HK-2 (cell line): ENCODE measurements at regions not wholly inside any gene's neighbourhood (a gene's known extent, or its start where the extent isn't known, plus 50 kb on each side); places are given as distances from the start of the nearest gene placed in this dataset.

ENCODE experiments used
- DNase-seq: peaks from one replicate; pipeline ENCODE4 v3.0.0-alpha.2; 2018; ENCODE audit not compliant: unreplicated experiment

DNA sequence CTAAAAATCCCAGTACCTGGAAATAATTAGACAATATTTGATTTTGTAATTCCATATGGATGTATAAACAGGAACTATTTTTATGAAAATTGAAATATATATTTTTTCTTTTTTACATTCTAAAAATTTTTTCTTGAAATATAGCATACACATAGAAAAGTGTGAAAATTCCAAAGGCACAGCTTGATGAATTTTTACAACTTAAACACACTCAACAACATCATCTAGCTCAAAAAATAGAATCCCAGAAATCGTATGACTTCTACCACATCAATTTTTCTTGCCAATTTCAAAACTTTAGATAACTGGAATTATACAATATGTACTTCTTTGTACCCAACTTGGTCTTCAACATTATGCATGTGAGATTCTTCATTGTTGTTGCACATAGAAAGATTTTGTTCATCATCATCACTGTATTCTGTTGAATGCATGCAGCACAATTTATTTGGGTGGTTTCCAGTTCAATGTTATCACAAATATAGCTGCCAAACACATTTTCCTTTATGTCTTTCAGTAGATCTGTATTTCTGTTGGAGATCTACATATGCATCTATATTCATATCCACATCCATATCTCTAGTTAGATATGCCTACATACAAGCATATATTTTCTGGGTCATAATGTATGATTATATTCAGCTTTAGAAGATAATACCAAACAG is 340.7 kb upstream of the SLIT2 start:
- DNase-seq = no peak

DNA sequence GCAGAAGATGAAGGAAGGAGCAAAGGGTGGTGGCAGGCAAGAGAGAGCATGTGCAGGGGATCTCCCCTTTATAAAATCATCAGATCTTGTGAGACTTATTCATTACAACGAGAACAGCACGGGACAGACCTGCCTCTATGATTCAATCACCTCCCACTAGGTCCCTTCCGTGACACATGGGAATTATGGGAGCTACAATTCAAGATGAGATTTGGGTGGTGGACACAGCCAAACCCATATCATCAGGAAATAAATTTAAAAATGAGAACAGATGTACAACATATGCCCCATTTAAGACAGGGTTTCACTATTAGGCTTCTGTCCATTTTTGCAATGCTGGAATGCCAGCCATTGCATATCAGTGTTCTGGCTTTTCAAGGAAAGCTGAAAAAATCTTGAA is 346.7 kb upstream of the SLIT2 start:
- DNase-seq = no peak

DNA sequence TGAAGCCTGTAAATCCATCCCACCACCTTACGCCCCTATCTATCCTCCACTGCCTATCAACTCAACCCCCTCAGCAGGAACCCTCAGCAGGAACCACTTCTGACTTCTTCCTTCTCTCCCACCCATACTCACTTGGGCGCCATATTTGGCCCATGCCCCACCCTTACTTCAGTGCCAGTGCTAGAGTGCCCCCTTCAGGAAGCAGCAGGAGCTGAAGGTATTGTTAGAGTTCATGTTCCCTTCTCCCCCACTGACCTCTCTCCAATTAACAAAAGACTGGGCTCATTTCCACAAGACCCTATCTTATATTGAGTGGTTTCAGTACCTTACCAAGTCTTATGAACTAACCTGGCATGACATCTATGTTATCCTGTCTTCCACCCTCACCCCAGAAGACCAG is 363.1 kb upstream of the SLIT2 start:
- DNase-seq = no peak

- DNase-seq = no peak
Observed at GRCh38 chr4:19883841-19884240, 367.9 kb upstream of the SLIT2 start.

DNA sequence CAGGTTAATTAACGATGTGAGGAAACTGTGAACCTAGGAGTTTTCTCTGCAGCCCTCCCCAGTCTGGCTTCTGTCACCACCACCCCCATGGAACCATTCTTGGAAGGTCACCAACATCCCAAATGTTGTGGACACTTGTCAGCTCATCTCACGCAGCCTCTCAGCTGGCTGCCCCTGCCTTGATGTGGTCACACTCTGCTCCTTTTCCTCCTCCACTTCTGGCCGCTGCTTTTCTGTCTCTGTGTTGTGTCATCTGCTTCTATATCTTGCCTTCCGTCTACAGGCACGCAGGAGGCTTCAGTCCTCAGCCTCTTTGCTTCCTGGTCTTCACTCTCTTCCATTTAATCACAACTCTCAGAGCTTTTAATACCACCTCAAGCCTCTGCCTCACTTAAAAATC is 371.5 kb upstream of the SLIT2 start:
- DNase-seq = no peak

DNA sequence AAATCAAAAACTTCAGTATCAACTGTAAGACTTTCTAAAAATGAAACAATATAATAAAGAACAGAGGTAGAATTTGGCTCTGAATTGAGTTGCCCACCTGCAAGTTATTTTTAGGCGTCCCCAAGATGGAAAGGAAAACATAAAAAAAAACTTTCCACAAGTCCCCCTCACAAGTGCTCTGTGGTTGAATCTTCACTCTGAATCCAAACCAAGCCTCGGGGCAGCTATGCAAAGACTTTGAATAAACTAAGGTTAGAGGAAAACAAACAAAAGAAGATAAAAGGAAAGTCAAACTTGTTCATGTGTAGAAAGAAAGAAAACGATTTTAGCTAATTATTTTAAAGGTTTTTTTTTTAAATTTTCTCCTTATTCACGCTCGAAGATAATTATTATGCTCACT is 372.4 kb upstream of the SLIT2 start:
- DNase-seq = no peak

- DNase-seq = no peak
Observed at GRCh38 chr4:19857991-19858390, 393.7 kb upstream of the SLIT2 start.

DNA sequence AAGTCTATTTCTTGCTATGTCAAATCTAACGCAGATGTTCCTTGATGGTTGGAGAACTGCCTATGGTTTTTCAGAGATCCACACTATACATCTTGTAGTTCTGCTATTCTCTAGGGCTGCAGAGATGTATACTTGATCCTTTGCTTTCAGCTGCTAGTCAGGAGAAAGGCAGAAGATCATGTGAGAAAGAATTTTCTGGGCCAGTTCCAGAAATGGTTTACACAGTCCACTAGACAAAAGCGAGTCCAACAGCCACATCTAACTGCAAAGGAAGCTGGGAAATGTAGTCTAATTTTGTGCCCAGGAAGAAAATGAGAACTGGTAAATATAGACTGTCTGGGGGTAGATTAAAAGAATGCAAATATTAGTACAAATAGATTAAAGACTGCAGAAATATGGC is 394.3 kb upstream of the SLIT2 start:
- DNase-seq = no peak

- peak; percentile 55 for DNase-seq
Observed at GRCh38 chr4:19850909-19851308, 400.8 kb upstream of the SLIT2 start.

DNA sequence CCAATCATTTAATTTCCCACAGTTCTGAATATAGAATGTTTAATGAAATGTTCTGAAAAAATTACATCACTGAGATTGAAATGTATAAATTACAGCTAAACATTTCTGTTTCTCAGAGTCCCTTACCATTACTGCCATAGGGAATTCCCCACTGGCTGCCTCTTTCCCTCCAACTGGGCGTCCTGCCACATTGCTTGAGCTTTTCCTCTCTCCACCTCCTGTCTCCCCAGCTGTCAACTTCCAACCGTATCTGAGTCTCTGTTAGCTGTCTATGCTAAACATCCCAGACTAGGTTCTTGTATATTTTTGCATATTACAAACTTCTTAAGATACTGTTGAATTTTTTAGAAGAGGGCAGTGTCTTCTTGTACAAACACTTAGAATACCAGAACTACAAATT is 407.3 kb upstream of the SLIT2 start:
- no peak for DNase-seq

GRCh38 chr4:19842471-19842870 is 409.2 kb upstream of the SLIT2 start:
- DNase-seq = no peak

- no peak for DNase-seq
Observed at GRCh38 chr4:19838858-19839257, 412.8 kb upstream of the SLIT2 start.

DNA sequence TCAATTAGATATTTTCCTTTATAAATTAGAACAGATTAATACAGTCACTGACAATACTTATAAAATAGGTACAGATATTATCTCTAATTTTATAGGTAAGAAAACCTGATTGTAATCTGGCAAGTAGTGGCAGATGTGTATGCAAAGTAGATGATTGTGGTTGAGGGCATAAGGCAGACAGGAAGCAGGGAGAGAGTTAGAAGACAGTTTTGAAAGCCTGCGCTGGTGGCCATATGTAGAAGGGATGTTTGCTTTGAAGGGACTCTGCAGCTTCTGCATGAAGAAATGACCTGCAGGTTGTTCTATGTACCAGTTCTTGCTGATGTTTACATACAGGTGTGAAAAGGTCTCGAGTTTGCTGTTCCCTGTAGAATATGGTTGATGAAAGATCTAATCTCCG is 416.3 kb upstream of the SLIT2 start:
- DNase-seq = no peak

- DNase-seq = no peak
Observed at GRCh38 chr4:19832411-19832810, 419.3 kb upstream of the SLIT2 start.

DNA sequence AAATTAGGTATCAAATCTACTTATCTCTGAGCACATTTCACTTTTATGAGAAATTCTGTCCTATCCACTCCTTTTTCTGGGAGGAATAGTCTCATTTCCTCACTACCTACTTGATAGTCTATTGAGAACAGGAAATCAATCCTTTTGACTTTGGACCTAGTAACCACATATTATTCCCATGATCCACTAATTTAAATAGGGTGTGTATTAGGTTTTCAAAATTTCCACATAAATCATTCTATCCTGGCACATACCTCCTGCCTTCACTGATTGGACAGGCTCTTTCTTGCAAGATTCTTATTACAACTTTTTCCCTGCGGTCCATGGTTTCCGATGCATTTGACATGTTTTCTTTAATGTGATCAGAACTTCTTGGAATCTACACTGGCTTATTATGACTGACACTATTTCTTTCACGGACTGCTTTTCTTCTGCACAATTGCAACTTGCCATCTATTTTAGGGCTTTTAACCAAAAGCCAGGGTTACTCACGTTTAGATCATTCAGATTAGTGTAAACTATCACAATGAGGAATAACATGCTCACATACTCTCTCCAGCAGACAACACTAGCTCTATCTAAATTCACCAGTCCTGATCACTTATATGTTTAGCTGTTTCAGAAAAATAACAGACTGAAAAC is 419.9 kb upstream of the SLIT2 start:
- no peak for DNase-seq

- no peak for DNase-seq
Observed at GRCh38 chr4:19829101-19829500, 422.6 kb upstream of the SLIT2 start.

GRCh38 chr4:19823781-19824180 is 427.9 kb upstream of the SLIT2 start:
- no peak for DNase-seq

DNA sequence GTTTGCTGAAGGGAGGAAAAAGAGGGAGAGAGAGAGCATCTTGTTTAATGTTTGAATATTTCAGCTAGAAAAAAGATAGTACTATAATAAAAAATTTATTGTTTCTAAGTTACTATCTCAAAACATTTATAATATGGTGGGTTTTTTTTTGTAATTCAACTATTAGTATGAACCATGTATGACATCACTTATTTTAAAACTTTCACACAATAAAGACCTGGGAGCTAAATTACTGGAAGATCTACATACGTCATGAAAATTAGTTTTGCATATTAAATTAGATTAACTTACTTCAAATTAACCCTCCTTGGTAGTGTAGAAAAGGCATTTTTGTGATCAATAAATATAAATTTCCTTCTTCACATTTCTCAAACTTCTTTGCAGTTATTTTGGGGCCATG is 432.0 kb upstream of the SLIT2 start:
- DNase-seq = no peak

DNA sequence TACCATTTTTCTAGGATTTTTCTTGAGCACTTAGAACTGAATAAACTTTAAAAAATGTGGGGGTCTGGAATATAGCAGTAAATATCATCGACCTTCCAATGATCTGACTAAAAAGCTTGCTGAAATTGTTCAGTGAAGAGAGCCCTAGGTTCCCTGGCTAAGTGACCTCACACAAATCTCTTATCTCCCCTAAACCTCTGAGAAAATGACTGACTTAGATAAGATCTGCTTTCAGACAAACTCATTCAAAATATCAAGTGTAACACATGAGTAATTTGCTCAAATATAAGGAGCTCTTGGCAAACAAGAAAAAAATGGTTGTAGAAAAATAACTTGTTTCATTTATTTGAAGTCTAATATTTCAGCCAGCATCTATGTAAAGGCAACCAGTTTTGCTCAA is 441.7 kb upstream of the SLIT2 start:
- no peak for DNase-seq

- no peak for DNase-seq
Observed at GRCh38 chr4:19807505-19807904, 444.2 kb upstream of the SLIT2 start.

DNA sequence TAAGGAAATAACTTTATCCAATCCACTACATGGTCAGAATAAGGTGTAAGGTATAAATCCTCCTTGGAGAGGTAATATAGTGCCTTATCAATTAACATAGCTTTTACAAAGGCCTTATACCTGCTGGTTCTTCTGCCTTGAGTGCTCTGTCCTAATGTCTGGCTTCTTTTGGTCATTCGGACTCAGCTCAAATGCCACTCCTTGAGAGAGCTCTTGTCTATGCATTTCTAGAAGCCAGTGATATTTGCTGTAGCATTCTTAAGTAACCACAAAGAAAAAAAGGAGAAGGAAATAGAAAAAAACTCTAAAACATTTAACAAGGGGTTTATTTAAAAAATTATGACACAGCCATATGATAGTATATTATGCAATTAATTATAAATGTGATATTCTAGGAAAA is 444.8 kb upstream of the SLIT2 start:
- no peak for DNase-seq

- DNase-seq = no peak
Observed at GRCh38 chr4:19803406-19803805, 448.3 kb upstream of the SLIT2 start.

DNA sequence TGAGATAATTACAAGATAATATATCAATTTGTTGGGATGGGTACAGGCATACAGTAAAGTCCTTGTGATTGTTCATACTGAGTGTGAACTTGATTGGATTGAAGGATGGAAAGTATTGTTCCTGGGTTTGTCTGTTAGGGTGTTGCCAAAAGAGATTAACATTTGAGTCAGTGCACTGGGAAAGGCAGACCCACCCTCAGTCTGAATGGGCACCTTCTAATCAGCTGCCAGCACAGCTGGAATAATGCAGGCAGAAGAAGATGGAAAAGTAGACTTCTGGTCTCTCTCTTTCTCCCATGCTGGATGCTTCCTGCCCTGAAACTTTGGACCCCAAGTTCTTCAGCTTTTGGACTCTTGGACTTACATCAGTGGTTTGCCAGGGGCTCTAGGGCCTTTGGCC is 457.9 kb upstream of the SLIT2 start:
- no peak for DNase-seq
